ENCODE measurements at regions not wholly inside any gene's neighbourhood (a gene's known extent, or its start where the extent isn't known, plus 50 kb on each side); places are given as distances from the start of the nearest gene placed in this dataset.

DNA sequence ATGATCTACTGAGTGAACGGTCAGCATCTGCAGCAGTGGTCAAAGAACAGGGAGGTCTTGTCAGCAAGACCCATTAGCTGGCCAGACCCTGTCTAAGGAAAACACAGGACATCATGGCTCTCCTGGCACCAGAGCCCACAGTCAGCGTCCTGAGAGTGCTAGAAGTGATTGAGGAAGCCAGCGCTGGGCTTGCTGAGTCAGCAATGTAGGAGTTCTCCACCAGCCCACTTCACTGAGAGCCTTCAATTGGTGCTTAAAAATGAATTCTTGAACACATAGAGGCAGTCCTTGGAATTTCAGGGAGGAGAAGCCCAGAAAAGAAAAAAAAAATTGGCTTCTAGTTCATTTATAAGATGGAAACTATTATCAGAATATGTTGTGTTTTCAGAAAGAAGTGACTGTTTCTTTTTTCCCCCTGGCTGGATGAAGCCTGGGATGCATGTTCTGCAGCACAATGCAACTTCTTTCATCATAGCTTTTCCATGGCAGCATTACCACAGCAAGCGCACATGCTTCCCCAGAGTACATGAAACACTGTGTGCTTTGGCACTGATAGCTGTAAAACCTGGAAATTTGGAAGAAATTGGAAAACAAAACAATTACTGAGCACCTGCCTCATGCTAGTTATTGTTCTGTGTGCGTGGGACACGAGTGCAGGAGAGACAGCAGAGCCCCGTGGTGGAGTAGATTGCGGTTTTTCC is 899.9 kb downstream of the C6orf118 start:
- DNase-seq, result no peak
- Mint-ChIP-seq H3K36me3 (ENCODE audit: insufficient read depth, unreplicated experiment) (no peaks in the 10 kb centered on the region), H3K4me1 (ENCODE audit: low read depth, unreplicated experiment) (no peaks in the 10 kb centered on the region), H3K27me3 (ENCODE audit: unreplicated experiment) (no peaks in the 10 kb centered on the region), H3K4me3 (ENCODE audit: low read depth, unreplicated experiment) (no peak overlapping the region), H3K27ac (ENCODE audit: unreplicated experiment) (no peak overlapping the region), H3K9me3 (ENCODE audit: low read depth, unreplicated experiment) (peaks cover 3% of the 10 kb centered on the region)
- CTCF ChIA-PET, result no interaction called here
- BruUV-seq (replicated peaks), result no TSS peak
- no peak for TF ChIP-seq CTCF (IDR thresholded peaks at IDR 0.05; ENCODE audit: unreplicated experiment)
- intact Hi-C loops (cut with micrococcal nuclease; ENCODE audit: unreplicated experiment), result no loop called here

DNA sequence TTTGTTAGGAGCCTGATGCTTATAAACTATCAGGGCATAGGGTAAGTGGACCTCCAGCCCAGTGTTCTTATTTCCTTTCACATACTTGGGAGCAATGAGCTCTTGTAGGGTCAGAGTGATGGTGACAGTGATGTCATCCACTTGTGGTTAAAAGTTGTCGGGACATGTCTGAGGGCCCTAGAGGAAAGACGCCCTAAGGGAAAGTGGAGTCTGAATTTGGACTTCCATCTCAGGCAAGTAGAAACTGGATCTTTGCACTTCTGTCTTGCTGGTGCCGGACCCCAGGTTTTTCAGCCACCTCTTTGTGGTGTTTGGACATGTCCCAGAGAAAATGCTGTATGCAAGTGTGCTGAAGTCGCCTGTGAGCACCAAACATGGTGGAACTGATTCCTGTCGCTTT is 900.5 kb downstream of the C6orf118 start:
- TF ChIP-seq CTCF (IDR thresholded peaks at IDR 0.05; ENCODE audit: unreplicated experiment), result no peak
- Mint-ChIP-seq H3K27me3 (ENCODE audit: unreplicated experiment) (no peaks in the 10 kb centered on the region), H3K4me3 (ENCODE audit: low read depth, unreplicated experiment) (no peak overlapping the region), H3K4me1 (ENCODE audit: low read depth, unreplicated experiment) (no peaks in the 10 kb centered on the region), H3K36me3 (ENCODE audit: insufficient read depth, unreplicated experiment) (no peaks in the 10 kb centered on the region), H3K27ac (ENCODE audit: unreplicated experiment) (no peak overlapping the region), H3K9me3 (ENCODE audit: low read depth, unreplicated experiment) (peaks cover 3% of the 10 kb centered on the region)
- CTCF ChIA-PET, result no interaction called here
- DNase-seq, result no peak
- no TSS peak for BruUV-seq (replicated peaks)
- intact Hi-C loops (cut with micrococcal nuclease; ENCODE audit: unreplicated experiment), result no loop called here

DNA sequence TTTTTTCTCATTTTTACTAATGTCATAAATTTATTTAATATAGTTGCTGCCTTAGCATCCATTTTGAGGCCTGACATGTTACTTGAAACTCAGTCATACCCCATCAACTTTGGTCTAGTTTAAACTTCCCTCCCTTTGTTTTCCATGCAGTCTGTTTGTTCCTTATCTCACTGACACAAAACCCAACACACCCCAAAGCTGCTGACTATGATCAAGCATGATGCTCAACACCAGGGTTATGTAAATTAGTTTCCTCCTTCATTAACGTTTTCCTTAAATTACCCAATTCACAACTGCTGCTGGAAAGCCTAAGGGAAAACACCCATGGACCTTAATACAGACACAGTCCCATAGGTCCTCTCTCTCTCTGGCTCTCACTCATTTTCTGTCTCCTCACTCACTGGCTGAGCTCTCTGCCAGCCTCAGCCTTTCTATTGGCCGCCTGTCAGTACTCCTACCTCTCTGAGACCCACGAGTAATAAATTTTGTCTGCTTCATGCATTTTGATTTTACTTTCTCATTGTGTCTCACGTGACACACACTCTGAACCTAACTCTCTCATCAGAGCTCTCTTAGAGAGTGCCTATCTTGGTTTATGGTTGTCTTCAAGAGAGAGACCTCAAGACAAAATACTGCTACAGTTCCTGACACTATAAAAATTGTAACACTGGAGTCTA is 904.5 kb downstream of the C6orf118 start:
- TF ChIP-seq CTCF (IDR thresholded peaks at IDR 0.05; ENCODE audit: unreplicated experiment), result no peak
- intact Hi-C loops (cut with micrococcal nuclease; ENCODE audit: unreplicated experiment), result no loop called here
- no peak overlapping the region for H3K27ac Mint-ChIP-seq (ENCODE audit: unreplicated experiment)
- H3K4me1 Mint-ChIP-seq (ENCODE audit: low read depth, unreplicated experiment), result peaks cover 8% of the 10 kb centered on the region
- no peaks in the 10 kb centered on the region for H3K36me3 Mint-ChIP-seq (ENCODE audit: insufficient read depth, unreplicated experiment)
- no peaks in the 10 kb centered on the region for H3K27me3 Mint-ChIP-seq (ENCODE audit: unreplicated experiment)
- H3K9me3 Mint-ChIP-seq (ENCODE audit: low read depth, unreplicated experiment), result no peaks in the 10 kb centered on the region
- H3K4me3 Mint-ChIP-seq (ENCODE audit: low read depth, unreplicated experiment), result no peak overlapping the region
- no TSS peak for BruUV-seq (replicated peaks)
- no peak for DNase-seq
- CTCF ChIA-PET, result no interaction called here

DNA sequence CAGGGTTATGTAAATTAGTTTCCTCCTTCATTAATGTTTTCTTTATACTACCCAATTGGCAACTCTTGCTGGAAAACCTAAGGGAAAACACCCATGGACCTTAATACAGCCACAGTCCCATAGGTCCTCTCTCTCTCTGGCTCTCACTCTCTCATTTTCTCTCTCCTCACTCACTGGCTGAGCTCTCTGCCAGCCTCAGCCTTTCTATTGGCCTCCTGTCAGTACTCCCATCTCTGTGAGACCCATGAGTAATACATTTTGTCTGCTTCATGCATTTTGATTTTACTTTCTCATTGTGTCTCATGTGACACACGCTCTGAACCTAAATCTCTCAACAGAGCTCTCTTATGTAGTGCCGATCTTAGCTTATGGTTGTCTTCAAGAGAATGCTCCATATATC is 907.5 kb downstream of the C6orf118 start:
- DNase-seq, result no peak
- Mint-ChIP-seq H3K36me3 (ENCODE audit: insufficient read depth, unreplicated experiment) (no peaks in the 10 kb centered on the region), H3K27me3 (ENCODE audit: unreplicated experiment) (no peaks in the 10 kb centered on the region), H3K4me1 (ENCODE audit: low read depth, unreplicated experiment) (peaks cover 16% of the 10 kb centered on the region), H3K9me3 (ENCODE audit: low read depth, unreplicated experiment) (no peaks in the 10 kb centered on the region), H3K27ac (ENCODE audit: unreplicated experiment) (no peak overlapping the region), H3K4me3 (ENCODE audit: low read depth, unreplicated experiment) (no peak overlapping the region)
- intact Hi-C loops (cut with micrococcal nuclease; ENCODE audit: unreplicated experiment), result no loop called here
- no peak for TF ChIP-seq CTCF (IDR thresholded peaks at IDR 0.05; ENCODE audit: unreplicated experiment)
- no TSS peak for BruUV-seq (replicated peaks)
- CTCF ChIA-PET, result no interaction called here
